Liver (tissue), 3 donors: ENCODE measurements at regions not wholly inside any gene's neighbourhood (a gene's known extent, or its start where the extent isn't known, plus 50 kb on each side); places are given as distances from the start of the nearest gene placed in this dataset.

Experiments
- GABPA ChIP-seq, 2 donors: IDR thresholded peaks in 1 of 2; conservative IDR thresholded peaks in 1 of 2; 2 replicates each; pipeline ENCODE4 v1.6.1; 2016; ENCODE audit warnings: antibody characterized with exemption in 2 of 2, mild to moderate bottlenecking in 1 of 2, moderate library complexity in 1 of 2
- HNF4A ChIP-seq, 2 donors: conservative IDR thresholded peaks; 2 replicates each; pipeline ENCODE4 v1.6.1; 2016; ENCODE audit warnings: antibody characterized with exemption in 2 of 2, mild to moderate bottlenecking in 2 of 2
- RAD21 ChIP-seq, 2 donors: IDR thresholded peaks; 2 replicates each; pipeline ENCODE4 v1.6.1; 2016; ENCODE audit warnings: antibody characterized with exemption in 2 of 2, mild to moderate bottlenecking in 2 of 2
- TF ChIP-seq, protein P1 (sequence below): IDR thresholded peaks from 2 replicates; pipeline ENCODE4 v1.6.1; 2016; ENCODE audit warnings: antibody characterized with exemption, mild to moderate bottlenecking
- TF ChIP-seq, protein P2 (sequence below): fragments of 150-350 bp; IDR thresholded peaks from 2 replicates; pipeline ENCODE4 v1.5.1; 2017; ENCODE audit warnings: improper control_type of control experiment, low read depth, low read length; ENCODE audit not compliant: missing input control
- TF ChIP-seq, protein P3 (sequence below): IDR thresholded peaks from 2 replicates; pipeline ENCODE4 v1.6.1; 2016; ENCODE audit warnings: antibody characterized with exemption
- donor health status: healthy.
- donor health status: healthy.

DNA sequence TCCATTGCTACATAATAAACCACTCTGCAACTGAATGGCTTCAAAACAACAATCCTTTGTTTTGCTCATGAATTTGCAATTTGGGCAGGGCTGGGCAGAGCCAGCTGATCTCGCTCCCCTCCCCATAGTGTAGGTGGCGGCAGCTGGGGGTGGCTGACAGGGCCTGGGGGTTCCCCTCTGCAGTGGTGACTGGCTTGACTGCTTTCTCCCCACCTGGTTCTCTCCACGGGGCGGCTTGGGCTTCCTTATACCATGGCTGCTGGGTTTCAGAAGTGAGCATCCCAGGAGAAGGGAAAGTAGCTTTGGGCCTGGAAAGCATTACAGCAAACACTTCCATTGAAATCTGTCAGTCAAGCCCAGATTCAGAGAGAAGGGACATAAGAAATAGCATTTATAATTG is 129.7 kb upstream of the ZBTB40 start:
- TF ChIP-seq, protein P1, sequence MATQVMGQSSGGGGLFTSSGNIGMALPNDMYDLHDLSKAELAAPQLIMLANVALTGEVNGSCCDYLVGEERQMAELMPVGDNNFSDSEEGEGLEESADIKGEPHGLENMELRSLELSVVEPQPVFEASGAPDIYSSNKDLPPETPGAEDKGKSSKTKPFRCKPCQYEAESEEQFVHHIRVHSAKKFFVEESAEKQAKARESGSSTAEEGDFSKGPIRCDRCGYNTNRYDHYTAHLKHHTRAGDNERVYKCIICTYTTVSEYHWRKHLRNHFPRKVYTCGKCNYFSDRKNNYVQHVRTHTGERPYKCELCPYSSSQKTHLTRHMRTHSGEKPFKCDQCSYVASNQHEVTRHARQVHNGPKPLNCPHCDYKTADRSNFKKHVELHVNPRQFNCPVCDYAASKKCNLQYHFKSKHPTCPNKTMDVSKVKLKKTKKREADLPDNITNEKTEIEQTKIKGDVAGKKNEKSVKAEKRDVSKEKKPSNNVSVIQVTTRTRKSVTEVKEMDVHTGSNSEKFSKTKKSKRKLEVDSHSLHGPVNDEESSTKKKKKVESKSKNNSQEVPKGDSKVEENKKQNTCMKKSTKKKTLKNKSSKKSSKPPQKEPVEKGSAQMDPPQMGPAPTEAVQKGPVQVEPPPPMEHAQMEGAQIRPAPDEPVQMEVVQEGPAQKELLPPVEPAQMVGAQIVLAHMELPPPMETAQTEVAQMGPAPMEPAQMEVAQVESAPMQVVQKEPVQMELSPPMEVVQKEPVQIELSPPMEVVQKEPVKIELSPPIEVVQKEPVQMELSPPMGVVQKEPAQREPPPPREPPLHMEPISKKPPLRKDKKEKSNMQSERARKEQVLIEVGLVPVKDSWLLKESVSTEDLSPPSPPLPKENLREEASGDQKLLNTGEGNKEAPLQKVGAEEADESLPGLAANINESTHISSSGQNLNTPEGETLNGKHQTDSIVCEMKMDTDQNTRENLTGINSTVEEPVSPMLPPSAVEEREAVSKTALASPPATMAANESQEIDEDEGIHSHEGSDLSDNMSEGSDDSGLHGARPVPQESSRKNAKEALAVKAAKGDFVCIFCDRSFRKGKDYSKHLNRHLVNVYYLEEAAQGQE: no peak
- TF ChIP-seq RAD21 (IDR thresholded peaks at IDR 0.05): no peak
- TF ChIP-seq, protein P2, sequence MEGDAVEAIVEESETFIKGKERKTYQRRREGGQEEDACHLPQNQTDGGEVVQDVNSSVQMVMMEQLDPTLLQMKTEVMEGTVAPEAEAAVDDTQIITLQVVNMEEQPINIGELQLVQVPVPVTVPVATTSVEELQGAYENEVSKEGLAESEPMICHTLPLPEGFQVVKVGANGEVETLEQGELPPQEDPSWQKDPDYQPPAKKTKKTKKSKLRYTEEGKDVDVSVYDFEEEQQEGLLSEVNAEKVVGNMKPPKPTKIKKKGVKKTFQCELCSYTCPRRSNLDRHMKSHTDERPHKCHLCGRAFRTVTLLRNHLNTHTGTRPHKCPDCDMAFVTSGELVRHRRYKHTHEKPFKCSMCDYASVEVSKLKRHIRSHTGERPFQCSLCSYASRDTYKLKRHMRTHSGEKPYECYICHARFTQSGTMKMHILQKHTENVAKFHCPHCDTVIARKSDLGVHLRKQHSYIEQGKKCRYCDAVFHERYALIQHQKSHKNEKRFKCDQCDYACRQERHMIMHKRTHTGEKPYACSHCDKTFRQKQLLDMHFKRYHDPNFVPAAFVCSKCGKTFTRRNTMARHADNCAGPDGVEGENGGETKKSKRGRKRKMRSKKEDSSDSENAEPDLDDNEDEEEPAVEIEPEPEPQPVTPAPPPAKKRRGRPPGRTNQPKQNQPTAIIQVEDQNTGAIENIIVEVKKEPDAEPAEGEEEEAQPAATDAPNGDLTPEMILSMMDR: no peak
- TF ChIP-seq HNF4A (conservative IDR thresholded peaks at IDR 0.05): no peak
- TF ChIP-seq GABPA (IDR thresholded peaks at IDR 0.05 in 1 of 2, conservative IDR thresholded peaks at IDR 0.05 in 1 of 2): no peak
- TF ChIP-seq, protein P3, sequence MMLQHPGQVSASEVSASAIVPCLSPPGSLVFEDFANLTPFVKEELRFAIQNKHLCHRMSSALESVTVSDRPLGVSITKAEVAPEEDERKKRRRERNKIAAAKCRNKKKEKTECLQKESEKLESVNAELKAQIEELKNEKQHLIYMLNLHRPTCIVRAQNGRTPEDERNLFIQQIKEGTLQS: no peak
